ENCODE measurements at regions not wholly inside any gene's neighbourhood (a gene's known extent, or its start where the extent isn't known, plus 50 kb on each side); places are given as distances from the start of the nearest gene placed in this dataset.

GRCh38 chr18:39781565-39781964 is 2173.5 kb upstream of the PIK3C3 start:
- TF ChIP-seq POLR2A (IDR thresholded peaks at IDR 0.05) = no peak
- TF ChIP-seq EP300 (IDR thresholded peaks at IDR 0.05; ENCODE audit: low read depth) = no peak
- no peak for TF ChIP-seq CTCF (IDR thresholded peaks at IDR 0.05)
- TF ChIP-seq POLR2AphosphoS5 (IDR thresholded peaks at IDR 0.05) = no peak
- DNase-seq = no peak
- no peaks in the 10 kb centered on the region for H3K9me3 ChIP-seq
- H3K4me3 ChIP-seq = no peak overlapping the region
- no peak overlapping the region for H3K27ac ChIP-seq
- no peaks in the 10 kb centered on the region for H3K4me1 ChIP-seq
- no peaks in the 10 kb centered on the region for H3K36me3 ChIP-seq
- intact Hi-C loops (cut with DNase I; ENCODE audit: low total_unique reads) = no loop called here
- in situ Hi-C loops (cut with MboI; ENCODE audit: low pct_ligation_motif_present in 1 of 4, low pct_unique_long_range_greater_than_20kb in 1 of 4, low sequenced_read_pairs in 3 of 4) = no loop called here
- no peaks in the 10 kb centered on the region for H3K27me3 ChIP-seq
- WGBS, 2 donors (ENCODE audit: low coverage in 1 of 2) = 81 to 93% methylated on average over 2 to 6 of the region's 6 CpGs

GRCh38 chr18:39780774-39781173 is 2174.3 kb upstream of the PIK3C3 start:
- Histone ChIP-seq H3K27me3 (no peaks in the 10 kb centered on the region), H3K27ac (no peak overlapping the region), H3K9me3 (no peaks in the 10 kb centered on the region), H3K4me1 (no peaks in the 10 kb centered on the region), H3K4me3 (no peak overlapping the region), H3K36me3 (no peaks in the 10 kb centered on the region)
- no peak for TF ChIP-seq EP300 (IDR thresholded peaks at IDR 0.05; ENCODE audit: low read depth)
- TF ChIP-seq POLR2AphosphoS5 (IDR thresholded peaks at IDR 0.05) = no peak
- intact Hi-C loops (cut with DNase I; ENCODE audit: low total_unique reads) (no loop called here), in situ Hi-C loops (cut with MboI; ENCODE audit: low pct_ligation_motif_present in 1 of 4, low pct_unique_long_range_greater_than_20kb in 1 of 4, low sequenced_read_pairs in 3 of 4) (no loop called here)
- no peak for DNase-seq
- WGBS, 2 donors (ENCODE audit: low coverage in 1 of 2) = 71 to 79% methylated on average over 4 of the region's 4 CpGs

- intact Hi-C loops (cut with DNase I; ENCODE audit: low total_unique reads) = no loop called here
- TF ChIP-seq POLR2A (IDR thresholded peaks at IDR 0.05) (no peak), POLR2AphosphoS5 (IDR thresholded peaks at IDR 0.05) (no peak), CTCF (IDR thresholded peaks at IDR 0.05) (no peak), EP300 (IDR thresholded peaks at IDR 0.05; ENCODE audit: low read depth) (no peak)
- no peak overlapping the region for H3K4me3 ChIP-seq
- in situ Hi-C loops (cut with MboI; ENCODE audit: low pct_ligation_motif_present in 1 of 4, low pct_unique_long_range_greater_than_20kb in 1 of 4, low sequenced_read_pairs in 3 of 4) = no loop called here
- H3K27ac ChIP-seq = no peak overlapping the region
- no peaks in the 10 kb centered on the region for H3K36me3 ChIP-seq
- no peak for DNase-seq
- WGBS, 2 donors (ENCODE audit: low coverage in 1 of 2) = 82 to 92% methylated on average over 1 to 2 of the region's 2 CpGs
- no peaks in the 10 kb centered on the region for H3K27me3 ChIP-seq
- no peaks in the 10 kb centered on the region for H3K4me1 ChIP-seq
- H3K9me3 ChIP-seq = no peaks in the 10 kb centered on the region
Observed at GRCh38 chr18:39779926-39780325, 2175.1 kb upstream of the PIK3C3 start.

- in situ Hi-C loops (cut with MboI; ENCODE audit: low pct_ligation_motif_present in 1 of 4, low pct_unique_long_range_greater_than_20kb in 1 of 4, low sequenced_read_pairs in 3 of 4) (no loop called here), intact Hi-C loops (cut with DNase I; ENCODE audit: low total_unique reads) (no loop called here)
- Histone ChIP-seq H3K9me3 (no peaks in the 10 kb centered on the region), H3K36me3 (no peaks in the 10 kb centered on the region), H3K4me3 (no peak overlapping the region), H3K27me3 (no peaks in the 10 kb centered on the region), H3K27ac (no peak overlapping the region), H3K4me1 (no peaks in the 10 kb centered on the region)
- no peak for DNase-seq
- no peak for TF ChIP-seq POLR2AphosphoS5 (IDR thresholded peaks at IDR 0.05)
- TF ChIP-seq EP300 (IDR thresholded peaks at IDR 0.05; ENCODE audit: low read depth) = no peak
- TF ChIP-seq POLR2A (IDR thresholded peaks at IDR 0.05) = no peak
- TF ChIP-seq CTCF (IDR thresholded peaks at IDR 0.05) = no peak
Observed at GRCh38 chr18:39776766-39777165, 2178.3 kb upstream of the PIK3C3 start.

GRCh38 chr18:39774957-39775598 is 2180.0 kb upstream of the PIK3C3 start:
- DNase-seq = no peak
- WGBS, 2 donors (ENCODE audit: low coverage in 1 of 2) = 59 to 67% methylated on average over 2 to 3 of the region's 3 CpGs
- no peak overlapping the region for H3K4me3 ChIP-seq
- H3K4me1 ChIP-seq = no peaks in the 10 kb centered on the region
- intact Hi-C loops (cut with DNase I; ENCODE audit: low total_unique reads) (no loop called here), in situ Hi-C loops (cut with MboI; ENCODE audit: low pct_ligation_motif_present in 1 of 4, low pct_unique_long_range_greater_than_20kb in 1 of 4, low sequenced_read_pairs in 3 of 4) (no loop called here)
- TF ChIP-seq POLR2A (IDR thresholded peaks at IDR 0.05) (no peak), EP300 (IDR thresholded peaks at IDR 0.05; ENCODE audit: low read depth) (no peak), POLR2AphosphoS5 (IDR thresholded peaks at IDR 0.05) (no peak), CTCF (IDR thresholded peaks at IDR 0.05) (no peak)
- H3K27ac ChIP-seq = no peak overlapping the region
- no peaks in the 10 kb centered on the region for H3K27me3 ChIP-seq
- H3K9me3 ChIP-seq = no peaks in the 10 kb centered on the region
- H3K36me3 ChIP-seq = no peaks in the 10 kb centered on the region
